ENCODE measurements at regions not wholly inside any gene's neighbourhood (a gene's known extent, or its start where the extent isn't known, plus 50 kb on each side); places are given as distances from the start of the nearest gene placed in this dataset.

- H3K4me3 Mint-ChIP-seq: no peak overlapping the region
- H3K4me1 ChIP-seq (ENCODE audit: insufficient read depth, low read length): no peaks in the 10 kb centered on the region
- DNase-seq (no peak), ATAC-seq (ENCODE audit: poor library complexity) (no peak)
- H3K9me3 Mint-ChIP-seq: peaks cover 12% of the 10 kb centered on the region
- no peak overlapping the region for H3K27ac Mint-ChIP-seq
- no peaks in the 10 kb centered on the region for H3K27me3 ChIP-seq (ENCODE audit: control insufficient read depth in 1 of 2, insufficient read depth in 2 of 2, low read length in 2 of 2)
- no peaks in the 10 kb centered on the region for H3K36me3 Mint-ChIP-seq (ENCODE audit: low read depth)
- CTCF ChIA-PET: no interaction called here
- peaks cover 4 to 8% of the 10 kb centered on the region in 2 experiments for H3K9me3 ChIP-seq (ENCODE audit: control insufficient read depth in 1 of 2, insufficient read depth in 1 of 2, low read length in 2 of 2)
- H3K27ac ChIP-seq (ENCODE audit: low read depth in 1 of 2, low read length in 2 of 2): no peak overlapping the region
- no peaks in the 10 kb centered on the region for H3K36me3 ChIP-seq (ENCODE audit: insufficient read depth, low read length)
- no peak overlapping the region for H3K4me3 ChIP-seq (ENCODE audit: low read length)
- intact Hi-C loops (cut with DNase I, micrococcal nuclease): no loop called here
- no peaks in the 10 kb centered on the region for H3K27me3 Mint-ChIP-seq
- TF ChIP-seq CTCF (IDR thresholded peaks at IDR 0.05): no peak
- POLR2A ChIA-PET: no interaction called here
- no peaks in the 10 kb centered on the region for H3K4me1 Mint-ChIP-seq (ENCODE audit: low read depth)
These were observed 292.2 kb upstream of the ZWINT start for GRCh38 chr10:56653289-56653688.

GRCh38 chr10:56646329-56647111, 285.5 kb upstream of the ZWINT start:
- Histone ChIP-seq H3K9me3 (ENCODE audit: control insufficient read depth in 1 of 2, insufficient read depth in 1 of 2, low read length in 2 of 2) (peaks cover 0 to 10% of the 10 kb centered on the region in 2 experiments), H3K36me3 (ENCODE audit: insufficient read depth, low read length) (no peaks in the 10 kb centered on the region), H3K4me1 (ENCODE audit: insufficient read depth, low read length) (no peaks in the 10 kb centered on the region), H3K27me3 (ENCODE audit: control insufficient read depth in 1 of 2, insufficient read depth in 2 of 2, low read length in 2 of 2) (no peaks in the 10 kb centered on the region), H3K4me3 (ENCODE audit: low read length) (no peak overlapping the region), H3K27ac (ENCODE audit: low read depth in 1 of 2, low read length in 2 of 2) (no peak overlapping the region)
- TF ChIP-seq CTCF (IDR thresholded peaks at IDR 0.05): no peak
- ChIA-PET CTCF (no interaction called here), POLR2A (no interaction called here)
- intact Hi-C loops (cut with DNase I, micrococcal nuclease): no loop called here
- Mint-ChIP-seq H3K27me3 (no peaks in the 10 kb centered on the region), H3K27ac (no peak overlapping the region), H3K36me3 (ENCODE audit: low read depth) (no peaks in the 10 kb centered on the region), H3K4me1 (ENCODE audit: low read depth) (no peaks in the 10 kb centered on the region), H3K4me3 (no peak overlapping the region), H3K9me3 (peaks cover 15% of the 10 kb centered on the region)
- DNase-seq: no peak
- ATAC-seq (ENCODE audit: poor library complexity): no peak

GRCh38 chr10:56633876-56634452, 272.9 kb upstream of the ZWINT start:
- Histone ChIP-seq H3K4me3 (ENCODE audit: low read length) (no peak overlapping the region), H3K27me3 (ENCODE audit: control insufficient read depth in 1 of 2, insufficient read depth in 2 of 2, low read length in 2 of 2) (no peaks in the 10 kb centered on the region), H3K27ac (ENCODE audit: low read depth in 1 of 2, low read length in 2 of 2) (no peak overlapping the region), H3K36me3 (ENCODE audit: insufficient read depth, low read length) (no peaks in the 10 kb centered on the region), H3K4me1 (ENCODE audit: insufficient read depth, low read length) (no peaks in the 10 kb centered on the region), H3K9me3 (ENCODE audit: control insufficient read depth in 1 of 2, insufficient read depth in 1 of 2, low read length in 2 of 2) (no peaks in the 10 kb centered on the region)
- ChIA-PET POLR2A (no interaction called here), CTCF (no interaction called here)
- H3K36me3 Mint-ChIP-seq (ENCODE audit: low read depth): no peaks in the 10 kb centered on the region
- TF ChIP-seq CTCF (IDR thresholded peaks at IDR 0.05): no peak
- H3K9me3 Mint-ChIP-seq: peaks cover 6% of the 10 kb centered on the region
- intact Hi-C loops (cut with DNase I, micrococcal nuclease): no loop called here
- H3K27me3 Mint-ChIP-seq: no peaks in the 10 kb centered on the region
- DNase-seq (no peak), ATAC-seq (ENCODE audit: poor library complexity) (no peak)
- no peaks in the 10 kb centered on the region for H3K4me1 Mint-ChIP-seq (ENCODE audit: low read depth)
- no peak overlapping the region for H3K27ac Mint-ChIP-seq
- no peak overlapping the region for H3K4me3 Mint-ChIP-seq

All from CD4-positive, alpha-beta T cell (primary cell).